ENCODE measurements at regions not wholly inside any gene's neighbourhood (a gene's known extent, or its start where the extent isn't known, plus 50 kb on each side); places are given as distances from the start of the nearest gene placed in this dataset.

DNA sequence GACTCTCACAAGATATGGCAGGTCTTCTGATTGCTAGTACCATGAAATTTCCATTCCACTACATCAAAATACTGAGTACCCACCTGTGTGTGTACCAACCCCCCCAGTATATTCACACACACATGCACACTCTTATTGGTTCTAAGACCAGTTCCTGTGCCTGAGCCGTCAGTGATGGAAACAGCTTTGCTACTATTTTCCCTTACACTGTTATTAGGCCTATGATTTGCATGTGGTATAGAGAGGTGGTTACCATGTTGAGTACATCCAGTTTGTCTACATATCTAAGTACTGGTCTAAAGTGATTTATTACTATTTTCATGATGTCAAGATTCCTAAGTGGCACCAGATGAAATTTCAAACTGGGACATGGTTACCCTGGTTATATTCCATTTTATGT is 459.9 kb downstream of the BCKDHB start:
- TF ChIP-seq, protein P1, sequence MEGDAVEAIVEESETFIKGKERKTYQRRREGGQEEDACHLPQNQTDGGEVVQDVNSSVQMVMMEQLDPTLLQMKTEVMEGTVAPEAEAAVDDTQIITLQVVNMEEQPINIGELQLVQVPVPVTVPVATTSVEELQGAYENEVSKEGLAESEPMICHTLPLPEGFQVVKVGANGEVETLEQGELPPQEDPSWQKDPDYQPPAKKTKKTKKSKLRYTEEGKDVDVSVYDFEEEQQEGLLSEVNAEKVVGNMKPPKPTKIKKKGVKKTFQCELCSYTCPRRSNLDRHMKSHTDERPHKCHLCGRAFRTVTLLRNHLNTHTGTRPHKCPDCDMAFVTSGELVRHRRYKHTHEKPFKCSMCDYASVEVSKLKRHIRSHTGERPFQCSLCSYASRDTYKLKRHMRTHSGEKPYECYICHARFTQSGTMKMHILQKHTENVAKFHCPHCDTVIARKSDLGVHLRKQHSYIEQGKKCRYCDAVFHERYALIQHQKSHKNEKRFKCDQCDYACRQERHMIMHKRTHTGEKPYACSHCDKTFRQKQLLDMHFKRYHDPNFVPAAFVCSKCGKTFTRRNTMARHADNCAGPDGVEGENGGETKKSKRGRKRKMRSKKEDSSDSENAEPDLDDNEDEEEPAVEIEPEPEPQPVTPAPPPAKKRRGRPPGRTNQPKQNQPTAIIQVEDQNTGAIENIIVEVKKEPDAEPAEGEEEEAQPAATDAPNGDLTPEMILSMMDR (IDR thresholded peaks at IDR 0.05; ENCODE audit: low read depth, low read length): no peak
- no peak for TF ChIP-seq POLR2A (IDR thresholded peaks at IDR 0.05; ENCODE audit: extremely low read depth, insufficient read length)
- no peak for TF ChIP-seq MYC (IDR thresholded peaks at IDR 0.05; ENCODE audit: low read depth, low read length)

Data from NB4 (cell line).